ENCODE measurements at regions not wholly inside any gene's neighbourhood (a gene's known extent, or its start where the extent isn't known, plus 50 kb on each side); places are given as distances from the start of the nearest gene placed in this dataset.

GRCh38 chr7:115868369-115868768 is 162.2 kb downstream of the TFEC start:
- DNase-seq: no peak
- H3K27ac ChIP-seq: no peak overlapping the region
- H3K36me3 ChIP-seq (ENCODE audit: insufficient read depth in 1 of 2, low read depth in 1 of 2): no peaks in the 10 kb centered on the region
- TF ChIP-seq CTCF (IDR thresholded peaks at IDR 0.05): no peak
- intact Hi-C loops (cut with DNase I): no loop called here
- no peaks in the 10 kb centered on the region for H3K27me3 ChIP-seq (ENCODE audit: insufficient read depth in 3 of 3, low read length in 2 of 3)
- H3K4me1 ChIP-seq: no peaks in the 10 kb centered on the region
- no peaks in the 10 kb centered on the region for H3K9me3 ChIP-seq
- H3K4me3 ChIP-seq: no peak overlapping the region
- WGBS, 3 donors: 93 to 94% (median 94%) methylated on average over 4 of the region's 4 CpGs
- no peak for ATAC-seq

- no peaks in the 10 kb centered on the region for H3K36me3 ChIP-seq (ENCODE audit: insufficient read depth in 1 of 2, low read depth in 1 of 2)
- no peak for TF ChIP-seq CTCF (IDR thresholded peaks at IDR 0.05)
- WGBS, 3 donors: 71 to 77% (median 73%) methylated on average over 2 of the region's 2 CpGs
- H3K9me3 ChIP-seq: no peaks in the 10 kb centered on the region
- H3K4me3 ChIP-seq: no peak overlapping the region
- no peak for ATAC-seq
- intact Hi-C loops (cut with DNase I): no loop called here
- no peak for DNase-seq
- no peaks in the 10 kb centered on the region for H3K27me3 ChIP-seq (ENCODE audit: insufficient read depth in 3 of 3, low read length in 2 of 3)
- no peaks in the 10 kb centered on the region for H3K4me1 ChIP-seq
- H3K27ac ChIP-seq: no peak overlapping the region
Observed at GRCh38 chr7:115864082-115864481, 166.5 kb downstream of the TFEC start.

GRCh38 chr7:115851291-115851690 is 179.3 kb downstream of the TFEC start:
- no peak overlapping the region for H3K27ac ChIP-seq
- peak; percentile 27 for TF ChIP-seq CTCF (IDR thresholded peaks at IDR 0.05)
- DNase-seq (no peak), ATAC-seq (no peak)
- intact Hi-C loops (cut with DNase I): no loop called here
- no peaks in the 10 kb centered on the region for H3K36me3 ChIP-seq (ENCODE audit: insufficient read depth in 1 of 2, low read depth in 1 of 2)
- H3K4me3 ChIP-seq: no peak overlapping the region
- no peaks in the 10 kb centered on the region for H3K27me3 ChIP-seq (ENCODE audit: insufficient read depth in 3 of 3, low read length in 2 of 3)
- 84 to 94% (median 85%) methylated on average over 1 of the region's 1 CpG for WGBS, 3 donors
- no peaks in the 10 kb centered on the region for H3K9me3 ChIP-seq
- H3K4me1 ChIP-seq: no peaks in the 10 kb centered on the region

- Histone ChIP-seq H3K9me3 (no peaks in the 10 kb centered on the region), H3K4me3 (no peak overlapping the region), H3K4me1 (no peaks in the 10 kb centered on the region), H3K27me3 (ENCODE audit: insufficient read depth in 3 of 3, low read length in 2 of 3) (no peaks in the 10 kb centered on the region), H3K36me3 (ENCODE audit: insufficient read depth in 1 of 2, low read depth in 1 of 2) (no peaks in the 10 kb centered on the region), H3K27ac (no peak overlapping the region)
- TF ChIP-seq CTCF (IDR thresholded peaks at IDR 0.05): no peak
- DNase-seq: no peak
- no peak for ATAC-seq
- intact Hi-C loops (cut with DNase I): no loop called here
- WGBS, 3 donors: 69 to 90% (median 77%) methylated on average over 3 of the region's 3 CpGs
Observed at GRCh38 chr7:115850774-115851173, 179.8 kb downstream of the TFEC start.

GRCh38 chr7:115844857-115845256 is 185.7 kb downstream of the TFEC start:
- intact Hi-C loops (cut with DNase I): no loop called here
- no peak for TF ChIP-seq CTCF (IDR thresholded peaks at IDR 0.05)
- ATAC-seq: no peak
- Histone ChIP-seq H3K4me3 (no peak overlapping the region), H3K4me1 (no peaks in the 10 kb centered on the region), H3K36me3 (ENCODE audit: insufficient read depth in 1 of 2, low read depth in 1 of 2) (no peaks in the 10 kb centered on the region), H3K9me3 (no peaks in the 10 kb centered on the region), H3K27ac (no peak overlapping the region), H3K27me3 (ENCODE audit: insufficient read depth in 3 of 3, low read length in 2 of 3) (no peaks in the 10 kb centered on the region)
- 64 to 80% (median 67%) methylated on average over 1 of the region's 1 CpG for WGBS, 3 donors
- no peak for DNase-seq
